Transverse colon (tissue), 4 donors: ENCODE measurements at regions not wholly inside any gene's neighbourhood (a gene's known extent, or its start where the extent isn't known, plus 50 kb on each side); places are given as distances from the start of the nearest gene placed in this dataset.

Experiments used
- EP300 ChIP-seq: sonication (generic); formaldehyde crosslinking; IDR thresholded peaks from one replicate; pipeline ENCODE4 v1.6.1; 2017; ENCODE audit warnings: antibody characterized with exemption, low read depth
- POLR2AphosphoS5 ChIP-seq, 3 donors: sonication (generic); formaldehyde crosslinking; IDR thresholded peaks; one replicate each; pipeline ENCODE4 v1.6.1; 2016; ENCODE audit warnings: antibody characterized with exemption in 3 of 3
- TF ChIP-seq, protein P1 (sequence below), 5 experiments: fragments of 200-600 bp in 3 of 5; fragments of 450-650 bp in 2 of 5; sonication (generic) in 3 of 5; IDR thresholded peaks; 1 replicate in 2 of 5; 2 replicates in 3 of 5; pipeline ENCODE4 v1.5.1; 2016 to 2017; ENCODE audit warnings: antibody characterized with exemption in 5 of 5, inconsistent platforms in 3 of 5, mild to moderate bottlenecking in 2 of 5, moderate library complexity in 1 of 5

DNA sequence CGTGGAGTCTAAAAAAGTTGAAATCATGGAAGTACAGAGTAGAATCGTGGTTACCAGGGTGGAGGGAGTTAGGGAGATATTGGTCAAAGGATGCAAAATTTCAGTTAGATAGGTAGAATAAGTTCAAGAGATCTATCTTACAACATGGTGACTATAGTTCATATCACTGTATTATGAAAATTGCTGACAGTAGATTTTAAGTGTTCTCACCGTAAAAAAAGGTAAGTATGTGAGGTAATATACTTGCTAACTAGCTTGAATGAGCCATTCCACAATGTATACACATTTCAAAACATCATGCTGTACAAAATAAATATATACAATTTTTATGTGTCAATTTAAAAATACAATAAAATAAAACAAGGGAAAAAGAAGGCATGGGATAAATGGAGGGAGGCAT is 392.1 kb downstream of the CAAP1 start:
- no peak for TF ChIP-seq POLR2AphosphoS5 (IDR thresholded peaks at IDR 0.05)
- TF ChIP-seq, protein P1, sequence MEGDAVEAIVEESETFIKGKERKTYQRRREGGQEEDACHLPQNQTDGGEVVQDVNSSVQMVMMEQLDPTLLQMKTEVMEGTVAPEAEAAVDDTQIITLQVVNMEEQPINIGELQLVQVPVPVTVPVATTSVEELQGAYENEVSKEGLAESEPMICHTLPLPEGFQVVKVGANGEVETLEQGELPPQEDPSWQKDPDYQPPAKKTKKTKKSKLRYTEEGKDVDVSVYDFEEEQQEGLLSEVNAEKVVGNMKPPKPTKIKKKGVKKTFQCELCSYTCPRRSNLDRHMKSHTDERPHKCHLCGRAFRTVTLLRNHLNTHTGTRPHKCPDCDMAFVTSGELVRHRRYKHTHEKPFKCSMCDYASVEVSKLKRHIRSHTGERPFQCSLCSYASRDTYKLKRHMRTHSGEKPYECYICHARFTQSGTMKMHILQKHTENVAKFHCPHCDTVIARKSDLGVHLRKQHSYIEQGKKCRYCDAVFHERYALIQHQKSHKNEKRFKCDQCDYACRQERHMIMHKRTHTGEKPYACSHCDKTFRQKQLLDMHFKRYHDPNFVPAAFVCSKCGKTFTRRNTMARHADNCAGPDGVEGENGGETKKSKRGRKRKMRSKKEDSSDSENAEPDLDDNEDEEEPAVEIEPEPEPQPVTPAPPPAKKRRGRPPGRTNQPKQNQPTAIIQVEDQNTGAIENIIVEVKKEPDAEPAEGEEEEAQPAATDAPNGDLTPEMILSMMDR (IDR thresholded peaks at IDR 0.05): no peak
- no peak for TF ChIP-seq EP300
